SK-N-SH treated with all-trans-retinoic acid at 6 μM for 48 hours (cell line): ENCODE measurements at regions not wholly inside any gene's neighbourhood (a gene's known extent, or its start where the extent isn't known, plus 50 kb on each side); places are given as distances from the start of the nearest gene placed in this dataset.

Source experiments
- ARNTL ChIP-seq: fragments of 450-650 bp; formaldehyde crosslinking; IDR thresholded peaks from 2 replicates; pipeline ENCODE4 v1.5.0; 2020; ENCODE audit warnings: low read depth, mild to moderate bottlenecking, moderate library complexity, borderline replicate concordance
- BACH2 ChIP-seq: fragments of 250-450 bp; sonication (Bioruptor Pico); IDR thresholded peaks from 2 replicates; pipeline ENCODE4 v1.9.0; 2021; ENCODE audit warnings: mild to moderate bottlenecking, borderline replicate concordance
- PATZ1 ChIP-seq: fragments of 250-450 bp; sonication (Bioruptor Pico); IDR thresholded peaks from 2 replicates; pipeline ENCODE4 v1.8.0; 2020; ENCODE audit warnings: mild to moderate bottlenecking, moderate library complexity, borderline replicate concordance
- PPARA ChIP-seq: fragments of 250-450 bp; sonication (Bioruptor Pico); IDR thresholded peaks from 2 replicates; pipeline ENCODE4 v1.5.0; 2020; ENCODE audit warnings: mild to moderate bottlenecking, borderline replicate concordance
- RARB ChIP-seq: fragments of 250-450 bp; sonication (Bioruptor Pico); IDR thresholded peaks from 2 replicates; pipeline ENCODE4 v1.8.0; 2021; ENCODE audit warnings: mild to moderate bottlenecking, moderate library complexity
- ZFP3 ChIP-seq: fragments of 250-450 bp; sonication (Bioruptor Pico); IDR thresholded peaks from 2 replicates; pipeline ENCODE4 v1.5.0; 2020; ENCODE audit warnings: mild to moderate bottlenecking, moderate library complexity
- ZNF70 ChIP-seq: fragments of 450-650 bp; formaldehyde crosslinking; IDR thresholded peaks from 2 replicates; pipeline ENCODE4 v1.5.0; 2020; ENCODE audit warnings: mild to moderate bottlenecking, moderate library complexity
- TF ChIP-seq, protein P1 (sequence below): fragments of 250-450 bp; sonication (Bioruptor Pico); IDR thresholded peaks from 2 replicates; pipeline ENCODE4 v1.5.1; 2021; ENCODE audit warnings: mild to moderate bottlenecking, moderate library complexity
- TF ChIP-seq, protein P2 (sequence below): fragments of 250-450 bp; sonication (Bioruptor Pico); IDR thresholded peaks from 2 replicates; pipeline ENCODE4 v1.5.1; 2020; ENCODE audit warnings: low read depth, mild to moderate bottlenecking, moderate library complexity
- TF ChIP-seq, protein P3 (sequence below): fragments of 250-450 bp; sonication (Bioruptor Pico); IDR thresholded peaks from 2 replicates; pipeline ENCODE4 v1.5.0; 2020; ENCODE audit warnings: mild to moderate bottlenecking, moderate library complexity

DNA sequence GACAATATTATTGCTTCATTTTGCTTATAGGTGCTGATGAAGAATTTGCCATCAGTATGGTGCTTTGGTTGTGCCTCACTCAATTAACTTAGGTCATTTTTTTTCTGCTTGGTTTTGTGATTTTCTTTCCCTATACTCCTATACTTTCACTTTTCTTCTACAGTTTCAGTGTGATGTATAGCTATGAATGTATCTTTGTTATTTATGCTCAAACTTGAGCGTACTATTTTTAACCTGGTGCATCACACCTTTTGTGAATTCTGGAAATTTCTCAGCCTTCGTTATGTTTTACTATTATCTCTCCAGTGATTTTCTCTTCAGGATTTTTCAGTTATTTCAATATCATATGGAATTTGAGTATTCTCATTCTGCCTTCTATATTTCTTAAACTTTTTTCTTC lies 2035.3 kb upstream of the LRRTM1 start:
- no peak for TF ChIP-seq PATZ1 (CRISPR knock-in tag)
- TF ChIP-seq, protein P1, sequence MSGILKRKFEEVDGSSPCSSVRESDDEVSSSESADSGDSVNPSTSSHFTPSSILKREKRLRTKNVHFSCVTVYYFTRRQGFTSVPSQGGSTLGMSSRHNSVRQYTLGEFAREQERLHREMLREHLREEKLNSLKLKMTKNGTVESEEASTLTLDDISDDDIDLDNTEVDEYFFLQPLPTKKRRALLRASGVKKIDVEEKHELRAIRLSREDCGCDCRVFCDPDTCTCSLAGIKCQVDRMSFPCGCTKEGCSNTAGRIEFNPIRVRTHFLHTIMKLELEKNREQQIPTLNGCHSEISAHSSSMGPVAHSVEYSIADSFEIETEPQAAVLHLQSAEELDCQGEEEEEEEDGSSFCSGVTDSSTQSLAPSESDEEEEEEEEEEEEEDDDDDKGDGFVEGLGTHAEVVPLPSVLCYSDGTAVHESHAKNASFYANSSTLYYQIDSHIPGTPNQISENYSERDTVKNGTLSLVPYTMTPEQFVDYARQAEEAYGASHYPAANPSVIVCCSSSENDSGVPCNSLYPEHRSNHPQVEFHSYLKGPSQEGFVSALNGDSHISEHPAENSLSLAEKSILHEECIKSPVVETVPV (CRISPR knock-in tag) = no peak
- no peak for TF ChIP-seq RARB (CRISPR knock-in tag)
- TF ChIP-seq, protein P2, sequence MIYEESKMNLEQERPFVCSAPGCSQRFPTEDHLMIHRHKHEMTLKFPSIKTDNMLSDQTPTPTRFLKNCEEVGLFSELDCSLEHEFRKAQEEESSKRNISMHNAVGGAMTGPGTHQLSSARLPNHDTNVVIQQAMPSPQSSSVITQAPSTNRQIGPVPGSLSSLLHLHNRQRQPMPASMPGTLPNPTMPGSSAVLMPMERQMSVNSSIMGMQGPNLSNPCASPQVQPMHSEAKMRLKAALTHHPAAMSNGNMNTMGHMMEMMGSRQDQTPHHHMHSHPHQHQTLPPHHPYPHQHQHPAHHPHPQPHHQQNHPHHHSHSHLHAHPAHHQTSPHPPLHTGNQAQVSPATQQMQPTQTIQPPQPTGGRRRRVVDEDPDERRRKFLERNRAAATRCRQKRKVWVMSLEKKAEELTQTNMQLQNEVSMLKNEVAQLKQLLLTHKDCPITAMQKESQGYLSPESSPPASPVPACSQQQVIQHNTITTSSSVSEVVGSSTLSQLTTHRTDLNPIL (CRISPR knock-in tag) = no peak
- TF ChIP-seq ZFP3 (CRISPR knock-in tag) = no peak
- TF ChIP-seq ZNF70 = no peak
- no peak for TF ChIP-seq PPARA
- TF ChIP-seq, protein P3, sequence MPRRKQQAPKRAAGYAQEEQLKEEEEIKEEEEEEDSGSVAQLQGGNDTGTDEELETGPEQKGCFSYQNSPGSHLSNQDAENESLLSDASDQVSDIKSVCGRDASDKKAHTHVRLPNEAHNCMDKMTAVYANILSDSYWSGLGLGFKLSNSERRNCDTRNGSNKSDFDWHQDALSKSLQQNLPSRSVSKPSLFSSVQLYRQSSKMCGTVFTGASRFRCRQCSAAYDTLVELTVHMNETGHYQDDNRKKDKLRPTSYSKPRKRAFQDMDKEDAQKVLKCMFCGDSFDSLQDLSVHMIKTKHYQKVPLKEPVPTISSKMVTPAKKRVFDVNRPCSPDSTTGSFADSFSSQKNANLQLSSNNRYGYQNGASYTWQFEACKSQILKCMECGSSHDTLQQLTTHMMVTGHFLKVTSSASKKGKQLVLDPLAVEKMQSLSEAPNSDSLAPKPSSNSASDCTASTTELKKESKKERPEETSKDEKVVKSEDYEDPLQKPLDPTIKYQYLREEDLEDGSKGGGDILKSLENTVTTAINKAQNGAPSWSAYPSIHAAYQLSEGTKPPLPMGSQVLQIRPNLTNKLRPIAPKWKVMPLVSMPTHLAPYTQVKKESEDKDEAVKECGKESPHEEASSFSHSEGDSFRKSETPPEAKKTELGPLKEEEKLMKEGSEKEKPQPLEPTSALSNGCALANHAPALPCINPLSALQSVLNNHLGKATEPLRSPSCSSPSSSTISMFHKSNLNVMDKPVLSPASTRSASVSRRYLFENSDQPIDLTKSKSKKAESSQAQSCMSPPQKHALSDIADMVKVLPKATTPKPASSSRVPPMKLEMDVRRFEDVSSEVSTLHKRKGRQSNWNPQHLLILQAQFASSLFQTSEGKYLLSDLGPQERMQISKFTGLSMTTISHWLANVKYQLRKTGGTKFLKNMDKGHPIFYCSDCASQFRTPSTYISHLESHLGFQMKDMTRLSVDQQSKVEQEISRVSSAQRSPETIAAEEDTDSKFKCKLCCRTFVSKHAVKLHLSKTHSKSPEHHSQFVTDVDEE = no peak
- no peak for TF ChIP-seq ARNTL (CRISPR knock-in tag)
- TF ChIP-seq BACH2 (CRISPR knock-in tag) = no peak
